ENCODE measurements at regions not wholly inside any gene's neighbourhood (a gene's known extent, or its start where the extent isn't known, plus 50 kb on each side); places are given as distances from the start of the nearest gene placed in this dataset.

DNA sequence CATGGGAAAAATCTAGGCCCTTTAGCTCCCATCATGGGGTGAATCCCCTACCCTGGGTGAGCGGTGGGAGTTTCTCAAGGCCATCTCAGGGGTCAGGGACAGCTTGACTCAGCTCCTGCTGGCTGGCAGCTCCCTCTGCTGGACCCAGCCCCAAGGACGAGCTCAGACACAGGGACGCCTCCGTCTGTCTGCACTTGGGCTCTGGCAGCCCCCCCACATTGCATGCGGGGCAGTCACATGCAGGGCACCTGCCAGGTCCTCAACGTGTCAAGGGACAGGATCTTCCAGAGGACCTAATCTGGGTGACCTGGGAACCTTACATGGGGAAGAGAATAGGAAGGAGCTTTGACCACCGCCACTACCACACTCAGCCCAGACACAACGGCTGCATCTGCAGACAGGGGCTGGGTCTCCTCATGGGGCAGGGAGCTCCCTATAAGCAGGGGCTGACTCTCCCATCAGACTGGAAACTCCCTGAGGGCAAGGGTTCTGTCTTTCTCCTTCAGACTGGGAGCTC is 173.4 kb downstream of the MRPL14 start:
- WGBS (ENCODE audit: insufficient coverage), result 33% methylated on average over 4 of the region's 8 CpGs
- H3K27ac ChIP-seq (ENCODE audit: low read length), result peak overlapping the region; percentile 83

DNA sequence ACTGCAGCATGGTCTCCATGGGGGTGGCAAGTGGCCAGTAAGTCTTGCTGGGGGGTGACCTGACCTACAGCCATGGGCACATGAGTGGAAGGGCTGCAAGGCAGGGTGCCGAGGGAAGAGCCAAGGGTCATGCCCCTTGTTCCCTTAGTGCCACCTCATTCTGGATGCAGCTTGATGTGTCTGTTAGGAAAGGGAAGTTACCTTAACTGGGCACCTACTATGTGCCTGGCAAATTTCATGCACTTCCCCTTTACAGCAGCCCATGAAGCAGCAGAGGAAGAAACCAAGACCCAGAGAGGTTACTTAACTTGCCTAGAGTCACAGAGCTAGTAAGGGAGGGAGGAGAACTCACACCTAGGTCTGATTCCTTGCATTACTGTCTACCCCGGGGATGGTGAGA is 174.0 kb downstream of the MRPL14 start:
- Histone ChIP-seq H3K27ac (ENCODE audit: low read length) (no peak overlapping the region), H3K27me3 (ENCODE audit: control insufficient read depth, insufficient read depth, low read length) (no peaks in the 10 kb centered on the region), H3K4me1 (ENCODE audit: control insufficient read depth, insufficient read depth, low read length) (peaks cover 36% of the 10 kb centered on the region), H3K9me3 (replicated peaks; ENCODE audit: control insufficient read depth, low read depth, low read length) (peaks cover 3% of the 10 kb centered on the region), H3K36me3 (ENCODE audit: control insufficient read depth, insufficient read depth, low read length) (no peaks in the 10 kb centered on the region), H3K4me3 (ENCODE audit: low read length) (no peak overlapping the region)
- no CpG with 5 or more reads among the region's 2 CpGs for WGBS (ENCODE audit: insufficient coverage)
- DNase-seq, result no peak

More for the DNA sequence above, 173.4 kb downstream of the MRPL14 start:
- peaks cover 36% of the 10 kb centered on the region for H3K4me1 ChIP-seq (ENCODE audit: control insufficient read depth, insufficient read depth, low read length)
- no peaks in the 10 kb centered on the region for H3K27me3 ChIP-seq (ENCODE audit: control insufficient read depth, insufficient read depth, low read length)
- H3K9me3 ChIP-seq (replicated peaks; ENCODE audit: control insufficient read depth, low read depth, low read length), result peaks cover 3% of the 10 kb centered on the region
- peak; percentile 53 for DNase-seq
- H3K4me3 ChIP-seq (ENCODE audit: low read length), result no peak overlapping the region
- no peaks in the 10 kb centered on the region for H3K36me3 ChIP-seq (ENCODE audit: control insufficient read depth, insufficient read depth, low read length)

DNA sequence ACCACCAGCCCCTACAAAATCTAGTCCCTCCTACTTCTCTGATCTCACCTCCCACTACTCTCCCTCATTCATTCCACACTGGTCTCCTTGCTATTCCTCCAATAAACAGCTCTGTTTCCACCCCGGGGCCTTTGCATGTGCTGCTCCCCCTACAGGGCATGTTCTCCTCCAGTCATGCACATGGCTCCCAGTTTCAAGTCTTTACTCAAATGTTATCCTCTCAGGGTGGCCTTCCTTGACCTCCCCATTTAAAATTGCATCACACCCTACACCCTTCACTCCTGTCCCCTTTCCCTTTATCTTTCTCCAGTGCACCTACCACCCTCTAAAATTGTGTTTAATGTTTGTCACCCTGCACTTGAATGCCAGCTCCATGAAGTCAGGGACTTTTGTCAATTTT is 174.5 kb downstream of the MRPL14 start:
- no peak overlapping the region for H3K27ac ChIP-seq (ENCODE audit: low read length)
- no peaks in the 10 kb centered on the region for H3K27me3 ChIP-seq (ENCODE audit: control insufficient read depth, insufficient read depth, low read length)
- DNase-seq, result no peak
- WGBS (ENCODE audit: insufficient coverage), result 80% methylated on average over 1 of the region's 1 CpG
- H3K4me1 ChIP-seq (ENCODE audit: control insufficient read depth, insufficient read depth, low read length), result peaks cover 36% of the 10 kb centered on the region
- peaks cover 1% of the 10 kb centered on the region for H3K9me3 ChIP-seq (replicated peaks; ENCODE audit: control insufficient read depth, low read depth, low read length)
- no peak overlapping the region for H3K4me3 ChIP-seq (ENCODE audit: low read length)
- H3K36me3 ChIP-seq (ENCODE audit: control insufficient read depth, insufficient read depth, low read length), result no peaks in the 10 kb centered on the region

DNA sequence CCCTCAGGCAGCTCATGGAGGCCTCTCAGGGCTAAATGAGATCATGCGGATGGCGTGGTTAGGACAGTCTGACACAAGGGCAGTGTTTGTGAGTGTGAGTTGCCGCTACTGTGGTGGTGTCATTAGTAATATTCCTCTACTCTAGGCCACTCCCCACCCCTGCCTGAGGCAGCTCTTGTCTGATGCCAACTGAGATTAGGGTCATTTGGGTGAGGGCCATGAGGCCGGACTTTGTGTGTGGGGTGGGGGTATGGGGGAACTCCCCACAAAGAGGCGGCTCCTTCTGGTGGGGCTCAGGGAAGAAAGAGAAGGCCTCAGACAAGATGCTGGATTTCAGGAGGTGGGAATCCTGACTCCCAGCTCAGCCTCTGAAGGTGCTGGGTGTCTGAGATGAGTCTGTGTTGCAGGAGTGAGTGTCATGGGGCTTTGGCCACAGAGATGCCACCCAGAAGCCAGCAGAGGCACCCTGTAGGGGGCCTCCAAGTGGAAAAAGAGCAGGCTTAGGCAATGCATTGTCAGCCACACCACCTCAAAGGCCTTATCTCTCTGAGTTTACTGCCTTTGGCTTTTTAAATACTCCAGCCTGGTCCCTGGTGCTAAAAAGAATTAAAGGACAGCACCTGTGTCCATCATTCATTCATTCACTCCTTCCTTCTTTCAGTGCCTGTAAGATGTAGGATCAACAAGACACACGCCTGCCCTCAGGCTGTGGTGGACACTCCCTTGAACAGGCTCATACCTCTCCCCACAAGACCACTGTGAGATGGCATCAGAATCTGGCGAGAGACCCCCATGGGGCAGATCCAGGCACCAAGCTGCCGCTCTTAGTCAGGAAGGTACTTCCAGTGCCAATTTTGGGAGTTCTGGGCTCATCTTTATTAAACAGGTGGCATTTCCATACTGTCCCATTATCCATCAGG is 175.2 kb downstream of the MRPL14 start:
- H3K4me1 ChIP-seq (ENCODE audit: control insufficient read depth, insufficient read depth, low read length), result peaks cover 36% of the 10 kb centered on the region
- H3K4me3 ChIP-seq (ENCODE audit: low read length), result no peak overlapping the region
- no peak for DNase-seq
- no peaks in the 10 kb centered on the region for H3K27me3 ChIP-seq (ENCODE audit: control insufficient read depth, insufficient read depth, low read length)
- H3K27ac ChIP-seq (ENCODE audit: low read length), result peak overlapping the region; percentile 8
- H3K36me3 ChIP-seq (ENCODE audit: control insufficient read depth, insufficient read depth, low read length), result no peaks in the 10 kb centered on the region
- no peaks in the 10 kb centered on the region for H3K9me3 ChIP-seq (replicated peaks; ENCODE audit: control insufficient read depth, low read depth, low read length)
- WGBS (ENCODE audit: insufficient coverage), result 66% methylated on average over 4 of the region's 8 CpGs

DNA sequence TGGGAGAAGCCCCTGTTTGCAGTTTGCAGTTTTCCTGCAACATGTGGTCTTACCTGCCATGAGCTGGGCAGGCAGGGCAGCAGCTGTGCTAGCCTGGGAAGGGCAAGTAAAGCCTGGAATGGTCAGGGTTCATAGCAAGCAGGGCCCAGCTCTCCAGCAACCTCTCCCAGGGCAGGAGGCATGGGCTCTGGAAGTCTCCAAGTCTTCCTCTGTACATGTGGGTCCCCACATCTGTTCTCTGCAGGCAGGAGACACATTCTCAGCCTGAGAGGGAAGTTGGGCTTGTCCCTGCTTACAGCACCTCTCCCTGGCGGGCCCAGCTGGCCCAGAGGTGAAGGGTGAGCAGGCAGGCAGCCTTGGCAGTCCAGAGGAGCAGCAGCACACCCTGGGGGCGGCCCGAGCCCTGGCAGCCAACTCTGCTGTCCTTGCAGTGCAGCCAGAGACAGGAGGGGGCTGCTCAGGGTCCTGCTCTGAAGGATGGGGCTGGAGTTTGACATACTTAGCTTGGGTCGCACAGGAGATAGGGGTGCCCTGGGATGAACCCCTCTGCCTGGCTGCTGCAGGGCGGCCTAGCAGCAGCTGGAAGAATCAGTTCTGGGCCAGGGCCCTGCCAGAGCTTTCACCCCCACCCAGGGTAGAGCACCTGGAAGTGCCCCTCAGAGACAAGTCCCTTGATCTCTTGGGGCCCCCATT is 176.0 kb downstream of the MRPL14 start:
- 43% methylated on average over 5 of the region's 5 CpGs for WGBS (ENCODE audit: insufficient coverage)
- Histone ChIP-seq H3K4me1 (ENCODE audit: control insufficient read depth, insufficient read depth, low read length) (peaks cover 36% of the 10 kb centered on the region), H3K27ac (ENCODE audit: low read length) (no peak overlapping the region), H3K4me3 (ENCODE audit: low read length) (no peak overlapping the region), H3K9me3 (replicated peaks; ENCODE audit: control insufficient read depth, low read depth, low read length) (peaks cover 2% of the 10 kb centered on the region), H3K27me3 (ENCODE audit: control insufficient read depth, insufficient read depth, low read length) (no peaks in the 10 kb centered on the region), H3K36me3 (ENCODE audit: control insufficient read depth, insufficient read depth, low read length) (no peaks in the 10 kb centered on the region)
- no peak for DNase-seq

DNA sequence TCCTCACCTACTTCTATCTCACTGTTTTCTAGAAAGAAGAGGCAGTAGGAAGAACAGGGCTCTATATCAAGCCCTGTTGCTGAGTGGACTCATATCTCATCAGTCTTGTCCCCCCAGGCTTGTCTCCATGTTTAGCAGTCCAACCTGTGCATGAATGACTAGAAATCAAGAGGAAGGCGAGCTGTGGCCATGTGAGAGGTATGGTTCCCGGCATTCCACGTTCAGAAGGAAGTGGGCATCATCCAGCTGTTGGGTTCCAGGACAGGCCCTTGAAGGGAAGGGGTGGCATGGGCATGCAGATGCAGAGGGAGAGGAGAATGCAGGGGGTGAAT is 176.6 kb downstream of the MRPL14 start:
- 82% methylated on average over 3 of the region's 3 CpGs for WGBS (ENCODE audit: insufficient coverage)
- H3K36me3 ChIP-seq (ENCODE audit: control insufficient read depth, insufficient read depth, low read length), result no peaks in the 10 kb centered on the region
- H3K27me3 ChIP-seq (ENCODE audit: control insufficient read depth, insufficient read depth, low read length), result no peaks in the 10 kb centered on the region
- H3K9me3 ChIP-seq (replicated peaks; ENCODE audit: control insufficient read depth, low read depth, low read length), result peaks cover 3% of the 10 kb centered on the region
- H3K4me1 ChIP-seq (ENCODE audit: control insufficient read depth, insufficient read depth, low read length), result peaks cover 36% of the 10 kb centered on the region
- no peak overlapping the region for H3K4me3 ChIP-seq (ENCODE audit: low read length)
- no peak overlapping the region for H3K27ac ChIP-seq (ENCODE audit: low read length)
- no peak for DNase-seq

DNA sequence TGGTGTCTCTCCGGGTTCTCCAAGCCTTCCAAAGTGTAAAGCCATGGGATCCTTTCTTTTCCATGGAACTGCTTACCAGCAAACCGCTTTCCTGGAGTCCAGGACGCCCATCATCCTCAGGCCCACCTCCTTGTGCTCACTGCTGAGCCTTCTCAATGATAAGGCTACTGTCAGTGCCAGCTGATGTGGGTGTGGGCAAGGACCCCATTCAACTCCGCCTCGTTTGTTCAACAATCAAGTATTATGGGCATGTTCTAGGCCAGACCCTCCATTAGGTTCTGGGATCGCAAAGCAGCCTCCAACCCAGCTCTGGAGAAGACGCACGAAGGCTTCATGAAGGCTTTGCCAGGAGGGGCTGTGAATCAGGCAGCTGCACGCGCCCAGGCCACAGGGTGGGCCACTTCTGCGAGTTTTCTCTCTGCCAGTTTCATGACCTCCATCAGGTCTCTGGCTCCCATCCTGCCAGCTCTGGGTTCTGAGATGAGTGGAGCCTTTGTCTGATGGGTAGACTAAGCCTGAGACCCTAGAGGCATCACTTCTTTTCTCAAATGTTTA is 177.1 kb downstream of the MRPL14 start:
- Histone ChIP-seq H3K36me3 (ENCODE audit: control insufficient read depth, insufficient read depth, low read length) (no peaks in the 10 kb centered on the region), H3K27me3 (ENCODE audit: control insufficient read depth, insufficient read depth, low read length) (no peaks in the 10 kb centered on the region), H3K27ac (ENCODE audit: low read length) (no peak overlapping the region), H3K4me3 (ENCODE audit: low read length) (no peak overlapping the region), H3K4me1 (ENCODE audit: control insufficient read depth, insufficient read depth, low read length) (peaks cover 32% of the 10 kb centered on the region), H3K9me3 (replicated peaks; ENCODE audit: control insufficient read depth, low read depth, low read length) (peaks cover 7% of the 10 kb centered on the region)
- no peak for DNase-seq
- 92% methylated on average over 8 of the region's 11 CpGs for WGBS (ENCODE audit: insufficient coverage)

DNA sequence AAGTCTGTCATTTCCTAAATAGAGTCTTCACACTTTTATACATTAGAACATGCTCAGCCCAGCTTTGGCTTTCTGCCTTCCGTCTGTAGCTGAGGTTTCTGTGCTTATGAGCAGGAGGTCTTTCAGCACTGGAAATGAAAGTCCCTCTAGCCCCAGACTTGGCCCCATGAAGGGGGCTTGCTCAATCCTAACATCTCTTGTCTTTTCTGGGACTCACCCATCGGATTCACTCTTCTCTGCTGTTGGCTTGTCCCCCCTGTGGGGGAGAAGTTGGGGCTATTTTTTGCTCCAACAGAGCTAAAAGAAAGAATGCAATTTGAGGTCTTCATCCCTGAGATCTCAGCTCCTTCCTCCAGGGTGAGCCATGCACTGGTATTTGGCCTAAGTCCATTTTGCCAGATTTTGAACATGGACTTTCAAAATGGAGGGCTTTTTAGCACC is 177.7 kb downstream of the MRPL14 start:
- DNase-seq, result no peak
- 40% methylated on average over 1 of the region's 2 CpGs for WGBS (ENCODE audit: insufficient coverage)
- H3K9me3 ChIP-seq (replicated peaks; ENCODE audit: control insufficient read depth, low read depth, low read length), result peaks cover 12% of the 10 kb centered on the region
- no peak overlapping the region for H3K4me3 ChIP-seq (ENCODE audit: low read length)
- no peaks in the 10 kb centered on the region for H3K27me3 ChIP-seq (ENCODE audit: control insufficient read depth, insufficient read depth, low read length)
- H3K4me1 ChIP-seq (ENCODE audit: control insufficient read depth, insufficient read depth, low read length), result peaks cover 29% of the 10 kb centered on the region
- H3K27ac ChIP-seq (ENCODE audit: low read length), result no peak overlapping the region
- no peaks in the 10 kb centered on the region for H3K36me3 ChIP-seq (ENCODE audit: control insufficient read depth, insufficient read depth, low read length)

DNA sequence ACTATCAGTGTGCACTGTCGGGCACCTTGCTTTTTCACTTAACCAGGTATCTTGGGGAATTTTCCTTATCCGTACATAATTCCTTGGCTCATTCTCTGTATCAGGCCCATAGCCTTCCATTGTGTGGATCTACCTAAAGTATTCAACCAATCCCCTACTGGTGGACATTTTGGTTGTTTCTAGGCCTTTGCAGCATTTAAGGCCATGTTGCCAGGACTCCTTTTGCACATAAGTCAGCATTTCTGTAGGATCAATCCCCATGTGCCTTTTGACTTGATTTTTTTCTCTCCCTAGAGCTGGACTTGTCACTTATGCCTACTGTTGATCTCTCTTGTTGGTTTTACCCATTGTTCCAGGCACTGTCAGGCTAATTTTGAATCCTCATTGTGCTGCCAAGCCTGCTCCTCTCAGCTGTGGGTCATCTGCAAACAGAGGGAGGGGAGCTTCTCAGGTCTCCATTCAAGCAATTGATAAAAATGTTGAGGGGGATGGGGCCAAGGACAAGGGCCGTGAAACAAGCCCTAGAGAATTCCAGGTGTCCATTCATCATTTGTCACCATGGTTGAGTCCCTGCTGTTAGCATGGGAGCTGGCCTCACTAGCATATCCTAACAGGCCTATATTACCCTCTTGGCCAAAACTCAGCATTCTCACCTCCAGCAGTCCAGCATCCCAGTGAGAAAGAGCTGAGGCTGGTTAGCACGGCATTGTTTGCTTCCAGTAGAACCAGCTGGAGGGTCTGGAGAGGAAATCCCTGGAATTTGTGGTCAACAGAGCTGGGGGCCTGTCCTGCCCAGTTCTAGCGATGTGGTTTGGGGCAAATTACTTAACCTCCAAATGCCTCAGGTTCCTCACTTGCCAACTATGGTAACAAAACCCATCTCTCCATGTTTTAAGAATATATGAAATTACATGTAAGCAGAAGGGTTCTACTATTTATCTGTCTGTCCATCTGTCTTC is 178.4 kb downstream of the MRPL14 start:
- H3K27ac ChIP-seq (ENCODE audit: low read length), result no peak overlapping the region
- WGBS (ENCODE audit: insufficient coverage), result 82% methylated on average over 3 of the region's 5 CpGs
- H3K27me3 ChIP-seq (ENCODE audit: control insufficient read depth, insufficient read depth, low read length), result no peaks in the 10 kb centered on the region

More for the DNA sequence above, 178.4 kb downstream of the MRPL14 start:
- H3K4me1 ChIP-seq (ENCODE audit: control insufficient read depth, insufficient read depth, low read length), result peaks cover 24% of the 10 kb centered on the region
- no peak for DNase-seq
- no peaks in the 10 kb centered on the region for H3K36me3 ChIP-seq (ENCODE audit: control insufficient read depth, insufficient read depth, low read length)
- H3K4me3 ChIP-seq (ENCODE audit: low read length), result no peak overlapping the region
- peaks cover 15% of the 10 kb centered on the region for H3K9me3 ChIP-seq (replicated peaks; ENCODE audit: control insufficient read depth, low read depth, low read length)

Measured in muscle of leg (tissue), 3 donors.